ENCODE measurements at regions not wholly inside any gene's neighbourhood (a gene's known extent, or its start where the extent isn't known, plus 50 kb on each side); places are given as distances from the start of the nearest gene placed in this dataset.

- TF ChIP-seq EP300 (IDR thresholded peaks at IDR 0.05; ENCODE audit: borderline replicate concordance) (no peak), CREB1 (IDR thresholded peaks at IDR 0.05; ENCODE audit: low read depth) (no peak), TCF12 (IDR thresholded peaks at IDR 0.05; ENCODE audit: low read depth) (no peak)
These were observed 350.0 kb upstream of the EYS start for GRCh38 chr6:66057034-66057433.
